ENCODE measurements at regions not wholly inside any gene's neighbourhood (a gene's known extent, or its start where the extent isn't known, plus 50 kb on each side); places are given as distances from the start of the nearest gene placed in this dataset.

- POLR2A ChIA-PET = no interaction called here
These were observed 247.8 kb downstream of the TDRD15 start for GRCh38 chr2:21371499-21372003.

GRCh38 chr2:21372654-21373053 lies 248.9 kb downstream of the TDRD15 start:
- no peak overlapping the region for H3K27ac ChIP-seq (ENCODE audit: low read length)
- no peaks in the 10 kb centered on the region for H3K27me3 ChIP-seq (ENCODE audit: control insufficient read depth, insufficient read depth, low read length)
- ChIA-PET CTCF (interaction anchor here (0.7 kb wide), 1 partner anchor 592 kb away, joined by 3 read pairs; no protein-coding TSS in a partner anchor), POLR2A (no interaction called here)
- no peak overlapping the region for H3K4me3 ChIP-seq (ENCODE audit: low read depth in 2 of 2, low read length in 2 of 2)
- intact Hi-C loops (cut with micrococcal nuclease; ENCODE audit: unreplicated experiment) = no loop called here
- in situ Hi-C loops (cut with HindIII; ENCODE audit: low pct_unique_long_range_greater_than_20kb, low sequenced_read_pairs) = no loop called here
- H3K36me3 ChIP-seq (ENCODE audit: control insufficient read depth, insufficient read depth, low read length) = no peaks in the 10 kb centered on the region
- ATAC-seq = no peak
- H3K4me1 ChIP-seq (ENCODE audit: control insufficient read depth, insufficient read depth, low read length) = no peaks in the 10 kb centered on the region
- TF ChIP-seq, protein P1, sequence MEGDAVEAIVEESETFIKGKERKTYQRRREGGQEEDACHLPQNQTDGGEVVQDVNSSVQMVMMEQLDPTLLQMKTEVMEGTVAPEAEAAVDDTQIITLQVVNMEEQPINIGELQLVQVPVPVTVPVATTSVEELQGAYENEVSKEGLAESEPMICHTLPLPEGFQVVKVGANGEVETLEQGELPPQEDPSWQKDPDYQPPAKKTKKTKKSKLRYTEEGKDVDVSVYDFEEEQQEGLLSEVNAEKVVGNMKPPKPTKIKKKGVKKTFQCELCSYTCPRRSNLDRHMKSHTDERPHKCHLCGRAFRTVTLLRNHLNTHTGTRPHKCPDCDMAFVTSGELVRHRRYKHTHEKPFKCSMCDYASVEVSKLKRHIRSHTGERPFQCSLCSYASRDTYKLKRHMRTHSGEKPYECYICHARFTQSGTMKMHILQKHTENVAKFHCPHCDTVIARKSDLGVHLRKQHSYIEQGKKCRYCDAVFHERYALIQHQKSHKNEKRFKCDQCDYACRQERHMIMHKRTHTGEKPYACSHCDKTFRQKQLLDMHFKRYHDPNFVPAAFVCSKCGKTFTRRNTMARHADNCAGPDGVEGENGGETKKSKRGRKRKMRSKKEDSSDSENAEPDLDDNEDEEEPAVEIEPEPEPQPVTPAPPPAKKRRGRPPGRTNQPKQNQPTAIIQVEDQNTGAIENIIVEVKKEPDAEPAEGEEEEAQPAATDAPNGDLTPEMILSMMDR (IDR thresholded peaks at IDR 0.05) = peak; percentile 35; the same call in 1 of the 2 replicates
- no peak for TF ChIP-seq TCF7L2 (IDR thresholded peaks at IDR 0.05; ENCODE audit: low read depth, low read length)
- TF ChIP-seq, protein P2, sequence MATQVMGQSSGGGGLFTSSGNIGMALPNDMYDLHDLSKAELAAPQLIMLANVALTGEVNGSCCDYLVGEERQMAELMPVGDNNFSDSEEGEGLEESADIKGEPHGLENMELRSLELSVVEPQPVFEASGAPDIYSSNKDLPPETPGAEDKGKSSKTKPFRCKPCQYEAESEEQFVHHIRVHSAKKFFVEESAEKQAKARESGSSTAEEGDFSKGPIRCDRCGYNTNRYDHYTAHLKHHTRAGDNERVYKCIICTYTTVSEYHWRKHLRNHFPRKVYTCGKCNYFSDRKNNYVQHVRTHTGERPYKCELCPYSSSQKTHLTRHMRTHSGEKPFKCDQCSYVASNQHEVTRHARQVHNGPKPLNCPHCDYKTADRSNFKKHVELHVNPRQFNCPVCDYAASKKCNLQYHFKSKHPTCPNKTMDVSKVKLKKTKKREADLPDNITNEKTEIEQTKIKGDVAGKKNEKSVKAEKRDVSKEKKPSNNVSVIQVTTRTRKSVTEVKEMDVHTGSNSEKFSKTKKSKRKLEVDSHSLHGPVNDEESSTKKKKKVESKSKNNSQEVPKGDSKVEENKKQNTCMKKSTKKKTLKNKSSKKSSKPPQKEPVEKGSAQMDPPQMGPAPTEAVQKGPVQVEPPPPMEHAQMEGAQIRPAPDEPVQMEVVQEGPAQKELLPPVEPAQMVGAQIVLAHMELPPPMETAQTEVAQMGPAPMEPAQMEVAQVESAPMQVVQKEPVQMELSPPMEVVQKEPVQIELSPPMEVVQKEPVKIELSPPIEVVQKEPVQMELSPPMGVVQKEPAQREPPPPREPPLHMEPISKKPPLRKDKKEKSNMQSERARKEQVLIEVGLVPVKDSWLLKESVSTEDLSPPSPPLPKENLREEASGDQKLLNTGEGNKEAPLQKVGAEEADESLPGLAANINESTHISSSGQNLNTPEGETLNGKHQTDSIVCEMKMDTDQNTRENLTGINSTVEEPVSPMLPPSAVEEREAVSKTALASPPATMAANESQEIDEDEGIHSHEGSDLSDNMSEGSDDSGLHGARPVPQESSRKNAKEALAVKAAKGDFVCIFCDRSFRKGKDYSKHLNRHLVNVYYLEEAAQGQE (IDR thresholded peaks at IDR 0.05; ENCODE audit: insufficient read depth in 1 of 2, low read depth in 2 of 2, low read length in 1 of 2) = no peak
- no TSS peak for BruUV-seq (replicated peaks)
- no peaks in the 10 kb centered on the region for H3K9me3 ChIP-seq (ENCODE audit: control insufficient read depth, insufficient read depth, low read depth, low read length)
- DNase-seq (ENCODE audit: low read depth, low spot score) = no peak

More at GRCh38 chr2:21371499-21372003, 247.8 kb downstream of the TDRD15 start:
- BruUV-seq (replicated peaks) = no TSS peak
- CTCF ChIA-PET = no interaction called here
- DNase-seq (ENCODE audit: low read depth, low spot score) (no peak), ATAC-seq (no peak)
- in situ Hi-C loops (cut with HindIII; ENCODE audit: low pct_unique_long_range_greater_than_20kb, low sequenced_read_pairs) = no loop called here
- intact Hi-C loops (cut with micrococcal nuclease; ENCODE audit: unreplicated experiment) = no loop called here
- no peak overlapping the region for H3K27ac ChIP-seq (ENCODE audit: low read length)
- TF ChIP-seq SIN3A (IDR thresholded peaks at IDR 0.05; ENCODE audit: borderline replicate concordance, insufficient read depth, low read depth, low read length) (no peak), POLR2AphosphoS5 (IDR thresholded peaks at IDR 0.05; ENCODE audit: low read depth, low read length) (no peak), TCF7L2 (IDR thresholded peaks at IDR 0.05; ENCODE audit: low read depth, low read length) (no peak)
- TF ChIP-seq, protein P2 (IDR thresholded peaks at IDR 0.05; ENCODE audit: insufficient read depth in 1 of 2, low read depth in 2 of 2, low read length in 1 of 2) = no peak
- TF ChIP-seq, protein P1 (IDR thresholded peaks at IDR 0.05) = no peak
- no peaks in the 10 kb centered on the region for H3K4me1 ChIP-seq (ENCODE audit: control insufficient read depth, insufficient read depth, low read length)
- H3K36me3 ChIP-seq (ENCODE audit: control insufficient read depth, insufficient read depth, low read length) = no peaks in the 10 kb centered on the region
- H3K4me3 ChIP-seq (ENCODE audit: low read depth in 2 of 2, low read length in 2 of 2) = no peak overlapping the region
- no peaks in the 10 kb centered on the region for H3K9me3 ChIP-seq (ENCODE audit: control insufficient read depth, insufficient read depth, low read depth, low read length)
- H3K27me3 ChIP-seq (ENCODE audit: control insufficient read depth, insufficient read depth, low read length) = no peaks in the 10 kb centered on the region

All from Panc1 (cell line).